GM12878 (cell line): ENCODE measurements at regions not wholly inside any gene's neighbourhood (a gene's known extent, or its start where the extent isn't known, plus 50 kb on each side); places are given as distances from the start of the nearest gene placed in this dataset.
A peak's percentile ranks its signal among the peaks of the same experiment; 100 is the strongest.

Experiments
- ATAC-seq: fragments of 200-7000 bp; cut with Tn5 transposase; 3 replicates; pipeline ENCODE4 v1.9.1; 2020; ENCODE audit warnings: mild to moderate bottlenecking, moderate library complexity
- BruUV-seq: library from RNA; stranded (reverse); fragments of 400-500 nt; replicated peaks from 2 replicates; lab custom pipeline; 2021; lab: Mats Ljungman, UMichigan
- CTCF ChIA-PET: fragments of 300-600 bp; sonication (Branson Sonifier 250); formaldehyde crosslinking; extraction: SDS; loops from one replicate; lab custom pipeline; 2021; ENCODE audit warnings: inconsistent platforms; lab: Yijun Ruan, JAX
- POLR2A ChIA-PET: fragments of 350-600 bp; formaldehyde crosslinking; extraction: SDS; loops from one replicate; lab custom pipeline; 2021; ENCODE audit warnings: inconsistent platforms; lab: Charles Lee
- RAD21 ChIA-PET: fragments of 300-600 bp; sonication (Branson Sonifier 250); formaldehyde crosslinking; loops from one replicate; lab custom pipeline; 2023; ENCODE audit warnings: antibody characterized with exemption; ENCODE audit not compliant: unreplicated experiment; lab: Charles Lee
- SMC1A ChIA-PET: fragments of 300-600 bp; sonication (Branson Sonifier 250); formaldehyde crosslinking; loops from one replicate; lab custom pipeline; 2023; ENCODE audit not compliant: unreplicated experiment, uncharacterized antibody; lab: Charles Lee
- DNase-seq: peaks from one replicate; pipeline ENCODE4 v3.0.0-alpha.2; 2011; ENCODE audit warnings: low read depth, low spot score
- FAIRE-seq: peaks from 3 replicates; lab custom pipeline; 2011; peaks lifted over from hg19 to GRCh38; lab: Jason Lieb, UNC
- H2AFZ ChIP-seq: 2 replicates; pipeline ENCODE4 v1.6.0; 2011; ENCODE audit warnings: low read depth, low read length, control low read depth; ENCODE audit not compliant: control insufficient read depth
- H3K27ac ChIP-seq: 2 replicates; pipeline ENCODE4 v1.5.1; 2011; ENCODE audit warnings: control low read depth; ENCODE audit not compliant: control insufficient read depth, insufficient read depth
- H3K27me3 ChIP-seq, 2 experiments: replicated peaks in 1 of 2; 2 replicates each; pipeline versions ENCODE4 v1.6.0 to v1.6.1; 2011; ENCODE audit warnings: low read length in 1 of 2; ENCODE audit not compliant: control insufficient read depth in 2 of 2, insufficient read depth in 2 of 2
- H3K36me3 ChIP-seq, 2 experiments: 2 replicates each; pipeline ENCODE4 v1.5.1; 2011; ENCODE audit warnings: low read length in 1 of 2; ENCODE audit not compliant: control insufficient read depth in 2 of 2, insufficient read depth in 2 of 2
- H3K4me1 ChIP-seq: 2 replicates; pipeline ENCODE4 v1.6.1; 2011; ENCODE audit warnings: mild to moderate bottlenecking, low read length, moderate library complexity, mixed read lengths; ENCODE audit not compliant: control insufficient read depth, insufficient read depth
- H3K4me2 ChIP-seq: 2 replicates; pipeline ENCODE4 v1.6.0; 2011; ENCODE audit warnings: control low read depth; ENCODE audit not compliant: control insufficient read depth, insufficient read depth
- H3K4me3 ChIP-seq: fragments of 200-600 bp; sonication (generic); 2 replicates; pipeline ENCODE4 v1.5.1; 2016
- H3K79me2 ChIP-seq: 2 replicates; pipeline ENCODE4 v1.6.0; 2011; ENCODE audit warnings: low read length; ENCODE audit not compliant: control insufficient read depth, insufficient read depth
- H3K9ac ChIP-seq: 2 replicates; pipeline ENCODE4 v1.8.0; 2011; ENCODE audit warnings: low read length, control low read depth, mixed read lengths; ENCODE audit not compliant: control insufficient read depth, insufficient read depth
- H3K9me3 ChIP-seq: replicated peaks from 3 replicates; pipeline ENCODE4 v1.5.1; 2011; ENCODE audit warnings: mild to moderate bottlenecking, low read length; ENCODE audit not compliant: control insufficient read depth, insufficient read depth
- H4K20me1 ChIP-seq: 2 replicates; pipeline ENCODE4 v1.6.0; 2011; ENCODE audit not compliant: control insufficient read depth, insufficient read depth
- GABPA ChIP-seq: IDR thresholded peaks from 2 replicates; pipeline ENCODE4 v1.6.1; 2014; ENCODE audit warnings: antibody characterized with exemption, low read depth, mild to moderate bottlenecking, inconsistent platforms
- LARP7 ChIP-seq: fragments of 450-650 bp; IDR thresholded peaks from 2 replicates; pipeline ENCODE4 v1.6.1; 2017; ENCODE audit warnings: mild to moderate bottlenecking
- RAD21 ChIP-seq: IDR thresholded peaks from 2 replicates; pipeline ENCODE4 v1.6.1; 2011; ENCODE audit warnings: mild to moderate bottlenecking, low read depth, low read length, moderate library complexity; ENCODE audit not compliant: insufficient read depth
- SIN3A ChIP-seq: IDR thresholded peaks from 2 replicates; pipeline ENCODE4 v1.6.1; 2012; ENCODE audit warnings: low read depth, low read length, improper control_type of control experiment
- YY1 ChIP-seq: IDR thresholded peaks from 2 replicates; pipeline ENCODE4 v1.6.1; 2011; ENCODE audit warnings: low read depth, mild to moderate bottlenecking, low read length
- WGBS: methylation state at CpG from one replicate; pipeline ENCODE4 v1.1.6; 2016; ENCODE audit warnings: low lambda C conversion rate; ENCODE audit not compliant: insufficient replicate concordance, insufficient coverage; ENCODE audit errors: missing lambda C conversion rate; 5-methylcytosine and 5-hydroxymethylcytosine counted together
- in situ Hi-C: fragments of 300-500 bp; cut with MboI; formaldehyde crosslinking; loops from 9 replicates; pipeline ENCODE4 v1.14.3; 2018; ENCODE audit warnings: mixed read lengths
- intact Hi-C: fragments of 100-400 bp; cut with micrococcal nuclease; formaldehyde crosslinking; loops from one replicate; pipeline ENCODE4 v1.14.2; 2022; ENCODE audit not compliant: unreplicated experiment
- TF ChIP-seq, protein P1 (sequence below), 3 experiments: IDR thresholded peaks in 2 of 3; conservative IDR thresholded peaks in 1 of 3; 2 replicates each; pipeline ENCODE4 v1.5.1; 2011; ENCODE audit warnings: low read depth in 3 of 3, low read length in 3 of 3, mild to moderate bottlenecking in 3 of 3, control low read depth in 2 of 3, moderate library complexity in 2 of 3, inconsistent platforms in 1 of 3, mixed read lengths in 1 of 3; ENCODE audit not compliant: control insufficient read depth in 2 of 3, insufficient read depth in 1 of 3; ENCODE audit errors: extremely low read depth in 1 of 3
- TF ChIP-seq, protein P2 (sequence below): fragments of 450-650 bp; conservative IDR thresholded peaks from 2 replicates; pipeline ENCODE4 v1.6.1; 2017; ENCODE audit warnings: mild to moderate bottlenecking, moderate library complexity
- TF ChIP-seq, protein P3 (sequence below): fragments of 150-350 bp; IDR thresholded peaks from 2 replicates; pipeline ENCODE4 v1.6.1; 2014; ENCODE audit warnings: mild to moderate bottlenecking, low read depth, low read length

DNA sequence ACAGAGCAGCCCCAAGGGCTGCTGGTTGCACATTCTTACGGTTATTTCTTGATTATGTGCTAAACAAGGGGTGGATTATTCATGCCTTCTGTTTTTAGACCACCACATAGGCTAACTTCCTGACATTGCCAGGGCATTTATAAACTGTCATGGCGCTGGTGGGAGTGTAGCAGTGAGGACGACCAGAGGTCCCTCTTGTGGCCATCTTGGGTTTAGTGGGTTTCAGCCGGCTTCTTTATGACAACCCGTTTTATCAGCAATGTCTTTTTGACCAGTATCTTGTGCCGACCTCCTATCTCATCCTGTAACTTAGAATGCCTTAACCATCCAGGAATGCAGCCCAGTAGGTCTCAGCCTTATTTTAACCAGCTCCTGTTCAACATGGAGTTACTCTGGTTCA is 212.4 kb upstream of the GRID2 start:
- H2AFZ ChIP-seq = peak overlapping the region; percentile 28; the same call in 1 of the 2 replicates
- H3K4me2 ChIP-seq = no peak overlapping the region
- FAIRE-seq = no peak
- H3K9me3 ChIP-seq = no peaks in the 10 kb centered on the region
- ChIA-PET RAD21 (no interaction called here), POLR2A (no interaction called here), SMC1A (no interaction called here), CTCF (no interaction called here)
- H3K79me2 ChIP-seq = no peaks in the 10 kb centered on the region
- no peak overlapping the region for H3K4me3 ChIP-seq
- TF ChIP-seq RAD21 (peak; percentile 20; the same call in 1 of the 2 replicates), YY1 (peak; percentile 76; the same call in 1 of the 2 replicates), SIN3A (no peak)
- TF ChIP-seq, protein P1, sequence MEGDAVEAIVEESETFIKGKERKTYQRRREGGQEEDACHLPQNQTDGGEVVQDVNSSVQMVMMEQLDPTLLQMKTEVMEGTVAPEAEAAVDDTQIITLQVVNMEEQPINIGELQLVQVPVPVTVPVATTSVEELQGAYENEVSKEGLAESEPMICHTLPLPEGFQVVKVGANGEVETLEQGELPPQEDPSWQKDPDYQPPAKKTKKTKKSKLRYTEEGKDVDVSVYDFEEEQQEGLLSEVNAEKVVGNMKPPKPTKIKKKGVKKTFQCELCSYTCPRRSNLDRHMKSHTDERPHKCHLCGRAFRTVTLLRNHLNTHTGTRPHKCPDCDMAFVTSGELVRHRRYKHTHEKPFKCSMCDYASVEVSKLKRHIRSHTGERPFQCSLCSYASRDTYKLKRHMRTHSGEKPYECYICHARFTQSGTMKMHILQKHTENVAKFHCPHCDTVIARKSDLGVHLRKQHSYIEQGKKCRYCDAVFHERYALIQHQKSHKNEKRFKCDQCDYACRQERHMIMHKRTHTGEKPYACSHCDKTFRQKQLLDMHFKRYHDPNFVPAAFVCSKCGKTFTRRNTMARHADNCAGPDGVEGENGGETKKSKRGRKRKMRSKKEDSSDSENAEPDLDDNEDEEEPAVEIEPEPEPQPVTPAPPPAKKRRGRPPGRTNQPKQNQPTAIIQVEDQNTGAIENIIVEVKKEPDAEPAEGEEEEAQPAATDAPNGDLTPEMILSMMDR (IDR thresholded peaks at IDR 0.05 in 2 of 3, conservative IDR thresholded peaks at IDR 0.05 in 1 of 3; ENCODE audit: control insufficient read depth in 2 of 3, extremely low read depth in 1 of 3, insufficient read depth in 1 of 3, low read depth in 3 of 3, low read length in 3 of 3) = peak in 2 of 3 experiments; percentile 18; a peak in 2 of 6 replicates
- no peak overlapping the region for H3K27ac ChIP-seq
- ATAC-seq = peak; percentile 92
- H4K20me1 ChIP-seq = no peaks in the 10 kb centered on the region
- BruUV-seq = no TSS peak
- H3K4me1 ChIP-seq = no peaks in the 10 kb centered on the region
- no peaks in the 10 kb centered on the region for H3K27me3 ChIP-seq
- 21% methylated on average over 6 of the region's 6 CpGs for WGBS
- in situ Hi-C loops = no loop called here
- no peak overlapping the region for H3K9ac ChIP-seq
- intact Hi-C loops = no loop called here
- DNase-seq = no peak
- no peaks in the 10 kb centered on the region for H3K36me3 ChIP-seq

DNA sequence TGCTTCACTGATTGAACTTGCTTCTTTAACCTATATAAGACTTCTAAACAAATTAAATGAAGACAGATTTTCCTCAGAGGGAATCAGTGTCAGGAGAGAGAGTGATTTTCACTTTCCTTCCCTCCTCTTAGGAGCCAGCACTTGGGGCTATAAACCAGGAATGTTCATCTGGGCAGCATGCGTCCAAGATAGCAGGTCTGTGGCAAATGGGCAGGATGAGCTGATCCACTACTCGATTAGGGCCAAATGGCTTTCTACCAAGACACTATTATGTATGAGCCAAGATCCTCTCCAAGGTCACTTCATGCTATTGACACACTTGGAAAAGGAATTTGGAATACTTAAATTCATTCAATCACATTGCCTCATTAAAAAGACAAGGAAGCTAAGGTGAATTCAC is 203.9 kb upstream of the GRID2 start:
- no peaks in the 10 kb centered on the region for H3K79me2 ChIP-seq
- no peak for FAIRE-seq
- TF ChIP-seq LARP7 = no peak
- TF ChIP-seq, protein P2, sequence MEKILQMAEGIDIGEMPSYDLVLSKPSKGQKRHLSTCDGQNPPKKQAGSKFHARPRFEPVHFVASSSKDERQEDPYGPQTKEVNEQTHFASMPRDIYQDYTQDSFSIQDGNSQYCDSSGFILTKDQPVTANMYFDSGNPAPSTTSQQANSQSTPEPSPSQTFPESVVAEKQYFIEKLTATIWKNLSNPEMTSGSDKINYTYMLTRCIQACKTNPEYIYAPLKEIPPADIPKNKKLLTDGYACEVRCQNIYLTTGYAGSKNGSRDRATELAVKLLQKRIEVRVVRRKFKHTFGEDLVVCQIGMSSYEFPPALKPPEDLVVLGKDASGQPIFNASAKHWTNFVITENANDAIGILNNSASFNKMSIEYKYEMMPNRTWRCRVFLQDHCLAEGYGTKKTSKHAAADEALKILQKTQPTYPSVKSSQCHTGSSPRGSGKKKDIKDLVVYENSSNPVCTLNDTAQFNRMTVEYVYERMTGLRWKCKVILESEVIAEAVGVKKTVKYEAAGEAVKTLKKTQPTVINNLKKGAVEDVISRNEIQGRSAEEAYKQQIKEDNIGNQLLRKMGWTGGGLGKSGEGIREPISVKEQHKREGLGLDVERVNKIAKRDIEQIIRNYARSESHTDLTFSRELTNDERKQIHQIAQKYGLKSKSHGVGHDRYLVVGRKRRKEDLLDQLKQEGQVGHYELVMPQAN = no peak
- TF ChIP-seq, protein P3, sequence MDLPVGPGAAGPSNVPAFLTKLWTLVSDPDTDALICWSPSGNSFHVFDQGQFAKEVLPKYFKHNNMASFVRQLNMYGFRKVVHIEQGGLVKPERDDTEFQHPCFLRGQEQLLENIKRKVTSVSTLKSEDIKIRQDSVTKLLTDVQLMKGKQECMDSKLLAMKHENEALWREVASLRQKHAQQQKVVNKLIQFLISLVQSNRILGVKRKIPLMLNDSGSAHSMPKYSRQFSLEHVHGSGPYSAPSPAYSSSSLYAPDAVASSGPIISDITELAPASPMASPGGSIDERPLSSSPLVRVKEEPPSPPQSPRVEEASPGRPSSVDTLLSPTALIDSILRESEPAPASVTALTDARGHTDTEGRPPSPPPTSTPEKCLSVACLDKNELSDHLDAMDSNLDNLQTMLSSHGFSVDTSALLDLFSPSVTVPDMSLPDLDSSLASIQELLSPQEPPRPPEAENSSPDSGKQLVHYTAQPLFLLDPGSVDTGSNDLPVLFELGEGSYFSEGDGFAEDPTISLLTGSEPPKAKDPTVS = no peak
- no peak for TF ChIP-seq GABPA

More for the DNA sequence above, 203.9 kb upstream of the GRID2 start:
- Histone ChIP-seq H3K27ac (no peak overlapping the region), H3K27me3 (no peaks in the 10 kb centered on the region), H3K4me2 (no peak overlapping the region), H3K4me1 (no peaks in the 10 kb centered on the region), H3K9me3 (no peaks in the 10 kb centered on the region), H3K4me3 (no peak overlapping the region), H3K9ac (no peak overlapping the region), H2AFZ (no peak overlapping the region), H3K36me3 (no peaks in the 10 kb centered on the region), H4K20me1 (no peaks in the 10 kb centered on the region)
- ChIA-PET SMC1A (interaction anchor here (0.8 kb wide), 1 partner anchor 8 kb away, joined by 3 read pairs; no protein-coding TSS in a partner anchor), POLR2A (no interaction called here), RAD21 (no interaction called here), CTCF (interaction anchor here (1.2 kb wide), 1 partner anchor 13 kb away, joined by 3 read pairs; no protein-coding TSS in a partner anchor)
- DNase-seq = no peak
- 4% methylated on average over 2 of the region's 2 CpGs for WGBS
- intact Hi-C loops = no loop called here
- no peak for ATAC-seq
- in situ Hi-C loops = no loop called here
- BruUV-seq = no TSS peak
